Caco-2 (cell line): ENCODE measurements at regions not wholly inside any gene's neighbourhood (a gene's known extent, or its start where the extent isn't known, plus 50 kb on each side); places are given as distances from the start of the nearest gene placed in this dataset.

Source experiments
- BruUV-seq: library from RNA; stranded (reverse); fragments of 400-500 nt; replicated peaks from 2 replicates; lab custom pipeline; 2021; lab: Mats Ljungman, UMichigan
- CTCF ChIA-PET: fragments of 300-600 bp; sonication (Branson Sonifier 250); formaldehyde crosslinking; loops from one replicate; lab custom pipeline; 2022; ENCODE audit warnings: antibody characterized with exemption; lab: Charles Lee
- POLR2A ChIA-PET: fragments of 300-600 bp; sonication (Branson Sonifier 250); formaldehyde crosslinking; loops from one replicate; lab custom pipeline; 2022; ENCODE audit warnings: antibody characterized with exemption; lab: Charles Lee
- DNase-seq, 2 experiments: peaks; one replicate each; pipeline versions ENCODE4 v3.0.0 to v3.0.0-alpha.2; 2020 to 2022
- H3K27me3 ChIP-seq: replicated peaks from 2 replicates; pipeline ENCODE4 v1.6.0; 2011; ENCODE audit warnings: low read length; ENCODE audit not compliant: control insufficient read depth, insufficient read depth
- H3K36me3 ChIP-seq: 2 replicates; pipeline ENCODE4 v1.5.1; 2011; ENCODE audit warnings: low read length; ENCODE audit not compliant: control insufficient read depth, insufficient read depth
- H3K4me1 ChIP-seq: fragments of 250-450 bp; sonication (Bioruptor Pico); 2 replicates; pipeline ENCODE4 v1.5.1; 2020; ENCODE audit warnings: mild to moderate bottlenecking
- H3K4me3 ChIP-seq: 2 replicates; pipeline ENCODE4 v1.5.1; 2011; ENCODE audit warnings: low read depth, mild to moderate bottlenecking, control low read depth, low read length
- H3K9me3 ChIP-seq: fragments of 250-450 bp; sonication (Bioruptor Pico); 2 replicates; pipeline ENCODE4 v1.5.1; 2020; ENCODE audit warnings: mild to moderate bottlenecking, moderate library complexity
- H3K27ac Mint-ChIP-seq: one replicate; pipeline ENCODE4 v1.8.0; 2022; ENCODE audit warnings: mixed read lengths; ENCODE audit not compliant: unreplicated experiment
- H3K27me3 Mint-ChIP-seq: one replicate; pipeline ENCODE4 v1.8.0; 2022; ENCODE audit warnings: mixed read lengths; ENCODE audit not compliant: insufficient read depth, unreplicated experiment
- H3K36me3 Mint-ChIP-seq: one replicate; pipeline ENCODE4 v1.8.0; 2022; ENCODE audit warnings: mild to moderate bottlenecking, mixed read lengths; ENCODE audit not compliant: insufficient read depth, unreplicated experiment
- H3K4me1 Mint-ChIP-seq: one replicate; pipeline ENCODE4 v1.8.0; 2022; ENCODE audit warnings: low read depth, mixed read lengths; ENCODE audit not compliant: unreplicated experiment
- H3K4me3 Mint-ChIP-seq: one replicate; pipeline ENCODE4 v1.8.0; 2022; ENCODE audit warnings: mild to moderate bottlenecking, moderate library complexity, mixed read lengths; ENCODE audit not compliant: unreplicated experiment
- H3K9me3 Mint-ChIP-seq: one replicate; pipeline ENCODE4 v1.8.0; 2022; ENCODE audit warnings: mixed read lengths; ENCODE audit not compliant: unreplicated experiment
- CTCF ChIP-seq, 2 experiments: fragments of 200-600 bp in 1 of 2; IDR thresholded peaks; 1 replicate in 1 of 2; 2 replicates in 1 of 2; pipeline versions ENCODE4 v1.5.1 to v1.8.0; 2011 to 2022; ENCODE audit warnings: antibody characterized with exemption in 1 of 2, control low read depth in 1 of 2, inconsistent platforms in 1 of 2, low read depth in 1 of 2, low read length in 1 of 2, mild to moderate bottlenecking in 1 of 2, moderate library complexity in 1 of 2; ENCODE audit not compliant: insufficient read depth in 1 of 2, severe bottlenecking in 1 of 2, unreplicated experiment in 1 of 2
- intact Hi-C: fragments of 100-400 bp; cut with micrococcal nuclease; formaldehyde crosslinking; loops from one replicate; pipeline ENCODE4 v1.10.0; 2022; ENCODE audit not compliant: unreplicated experiment

GRCh38 chr6:125554456-125554855, 195.0 kb upstream of the HEY2 start:
- CTCF ChIA-PET = no interaction called here
- H3K9me3 Mint-ChIP-seq = no peaks in the 10 kb centered on the region
- H3K4me1 Mint-ChIP-seq = no peaks in the 10 kb centered on the region
- no peak for DNase-seq
- no peak overlapping the region for H3K4me3 Mint-ChIP-seq
- no peak overlapping the region for H3K4me3 ChIP-seq
- H3K4me1 ChIP-seq = no peaks in the 10 kb centered on the region
- H3K27ac Mint-ChIP-seq = no peak overlapping the region
- POLR2A ChIA-PET = no interaction called here
- no peaks in the 10 kb centered on the region for H3K9me3 ChIP-seq
- no TSS peak for BruUV-seq
- H3K27me3 Mint-ChIP-seq = peaks cover 5% of the 10 kb centered on the region
- no peaks in the 10 kb centered on the region for H3K36me3 Mint-ChIP-seq
- no peaks in the 10 kb centered on the region for H3K36me3 ChIP-seq
- intact Hi-C loops = no loop called here
- no peak for TF ChIP-seq CTCF (IDR thresholded peaks at IDR 0.05; ENCODE audit: insufficient read depth in 1 of 2, low read depth in 1 of 2, low read length in 1 of 2, severe bottlenecking in 1 of 2, unreplicated experiment in 1 of 2)
- no peaks in the 10 kb centered on the region; the same call in 1 of the 2 replicates for H3K27me3 ChIP-seq

GRCh38 chr6:125558241-125558843, 191.1 kb upstream of the HEY2 start:
- Histone ChIP-seq H3K27me3 (no peaks in the 10 kb centered on the region), H3K36me3 (no peaks in the 10 kb centered on the region), H3K9me3 (no peaks in the 10 kb centered on the region), H3K4me1 (no peaks in the 10 kb centered on the region), H3K4me3 (no peak overlapping the region)
- Mint-ChIP-seq H3K4me3 (no peak overlapping the region), H3K9me3 (no peaks in the 10 kb centered on the region), H3K36me3 (no peaks in the 10 kb centered on the region), H3K27ac (no peak overlapping the region), H3K27me3 (peaks cover 5% of the 10 kb centered on the region), H3K4me1 (no peaks in the 10 kb centered on the region)
- BruUV-seq = no TSS peak
- DNase-seq = no peak
- intact Hi-C loops = no loop called here
- ChIA-PET CTCF (no interaction called here), POLR2A (no interaction called here)
- no peak for TF ChIP-seq CTCF (IDR thresholded peaks at IDR 0.05; ENCODE audit: insufficient read depth in 1 of 2, low read depth in 1 of 2, low read length in 1 of 2, severe bottlenecking in 1 of 2, unreplicated experiment in 1 of 2)

- no peak overlapping the region for H3K27ac Mint-ChIP-seq
- Histone ChIP-seq H3K9me3 (no peaks in the 10 kb centered on the region), H3K27me3 (no peaks in the 10 kb centered on the region), H3K4me3 (no peak overlapping the region), H3K4me1 (no peaks in the 10 kb centered on the region), H3K36me3 (no peaks in the 10 kb centered on the region)
- TF ChIP-seq CTCF (IDR thresholded peaks at IDR 0.05; ENCODE audit: insufficient read depth in 1 of 2, low read depth in 1 of 2, low read length in 1 of 2, severe bottlenecking in 1 of 2, unreplicated experiment in 1 of 2) = no peak
- ChIA-PET POLR2A (no interaction called here), CTCF (no interaction called here)
- H3K4me3 Mint-ChIP-seq = no peak overlapping the region
- no peak for DNase-seq
- H3K36me3 Mint-ChIP-seq = no peaks in the 10 kb centered on the region
- intact Hi-C loops = no loop called here
- H3K4me1 Mint-ChIP-seq = no peaks in the 10 kb centered on the region
- H3K27me3 Mint-ChIP-seq = peaks cover 5% of the 10 kb centered on the region
- BruUV-seq = no TSS peak
- H3K9me3 Mint-ChIP-seq = no peaks in the 10 kb centered on the region
Measured at GRCh38 chr6:125558907-125559306, 190.5 kb upstream of the HEY2 start.
